ENCODE measurements at regions not wholly inside any gene's neighbourhood (a gene's known extent, or its start where the extent isn't known, plus 50 kb on each side); places are given as distances from the start of the nearest gene placed in this dataset.

DNA sequence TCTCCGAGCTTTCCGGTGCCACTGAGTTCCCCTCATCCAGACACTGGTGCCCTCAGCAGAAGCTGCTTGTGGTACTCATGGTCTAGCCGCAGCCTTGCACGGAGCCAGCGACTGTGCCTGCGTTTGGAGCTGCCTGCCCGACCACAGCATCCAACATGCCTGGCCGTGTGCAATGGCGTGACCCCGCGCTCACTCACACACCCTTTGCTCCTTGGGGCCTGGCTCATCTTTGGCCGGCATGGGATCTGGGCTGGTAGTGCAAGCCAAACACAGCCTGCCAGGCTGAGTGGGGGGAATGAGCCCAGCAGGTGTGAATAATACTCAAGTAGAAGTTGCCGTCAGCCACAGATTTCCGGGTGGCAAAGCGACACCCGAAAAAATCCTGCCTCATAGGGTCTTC, 1178.7 kb upstream of the GBE1 start:
- TF ChIP-seq, protein P1, sequence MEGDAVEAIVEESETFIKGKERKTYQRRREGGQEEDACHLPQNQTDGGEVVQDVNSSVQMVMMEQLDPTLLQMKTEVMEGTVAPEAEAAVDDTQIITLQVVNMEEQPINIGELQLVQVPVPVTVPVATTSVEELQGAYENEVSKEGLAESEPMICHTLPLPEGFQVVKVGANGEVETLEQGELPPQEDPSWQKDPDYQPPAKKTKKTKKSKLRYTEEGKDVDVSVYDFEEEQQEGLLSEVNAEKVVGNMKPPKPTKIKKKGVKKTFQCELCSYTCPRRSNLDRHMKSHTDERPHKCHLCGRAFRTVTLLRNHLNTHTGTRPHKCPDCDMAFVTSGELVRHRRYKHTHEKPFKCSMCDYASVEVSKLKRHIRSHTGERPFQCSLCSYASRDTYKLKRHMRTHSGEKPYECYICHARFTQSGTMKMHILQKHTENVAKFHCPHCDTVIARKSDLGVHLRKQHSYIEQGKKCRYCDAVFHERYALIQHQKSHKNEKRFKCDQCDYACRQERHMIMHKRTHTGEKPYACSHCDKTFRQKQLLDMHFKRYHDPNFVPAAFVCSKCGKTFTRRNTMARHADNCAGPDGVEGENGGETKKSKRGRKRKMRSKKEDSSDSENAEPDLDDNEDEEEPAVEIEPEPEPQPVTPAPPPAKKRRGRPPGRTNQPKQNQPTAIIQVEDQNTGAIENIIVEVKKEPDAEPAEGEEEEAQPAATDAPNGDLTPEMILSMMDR (IDR thresholded peaks at IDR 0.05; ENCODE audit: low read depth, low read length, poor library complexity, severe bottlenecking), result no peak
- no peak for TF ChIP-seq EZH2phosphoT487 (IDR thresholded peaks at IDR 0.05; ENCODE audit: borderline replicate concordance, low read length)
